Nephron (organoid): ENCODE measurements at regions not wholly inside any gene's neighbourhood (a gene's known extent, or its start where the extent isn't known, plus 50 kb on each side); places are given as distances from the start of the nearest gene placed in this dataset.

Experiments used
- H3K27ac Mint-ChIP-seq, 3 experiments: 2 replicates each; pipeline ENCODE4 v1.8.0; 2020; ENCODE audit warnings: mixed read lengths in 3 of 3, mild to moderate bottlenecking in 2 of 3, moderate library complexity in 1 of 3
- H3K27me3 Mint-ChIP-seq: 2 replicates; pipeline ENCODE4 v1.8.0; 2021; ENCODE audit warnings: low read depth, mild to moderate bottlenecking, moderate library complexity, mixed read lengths
- H3K36me3 Mint-ChIP-seq: 2 replicates; pipeline ENCODE4 v1.8.0; 2020; ENCODE audit warnings: low read depth, mixed read lengths
- H3K4me1 Mint-ChIP-seq: 2 replicates; pipeline ENCODE4 v1.8.0; 2020; ENCODE audit warnings: mixed read lengths
- H3K4me3 Mint-ChIP-seq, 3 experiments: 2 replicates each; pipeline ENCODE4 v1.8.0; 2020; ENCODE audit warnings: mild to moderate bottlenecking in 3 of 3, mixed read lengths in 3 of 3, moderate library complexity in 2 of 3
- H3K9me3 Mint-ChIP-seq: 2 replicates; pipeline ENCODE4 v1.8.0; 2020; ENCODE audit warnings: mixed read lengths
- TF ChIP-seq, protein P1 (sequence below), 3 experiments: fragments of 200-600 bp; sonication (generic); IDR thresholded peaks; one replicate each; pipeline ENCODE4 v1.5.0; 2021; ENCODE audit warnings: antibody characterized with exemption in 3 of 3; ENCODE audit not compliant: unreplicated experiment in 3 of 3

DNA sequence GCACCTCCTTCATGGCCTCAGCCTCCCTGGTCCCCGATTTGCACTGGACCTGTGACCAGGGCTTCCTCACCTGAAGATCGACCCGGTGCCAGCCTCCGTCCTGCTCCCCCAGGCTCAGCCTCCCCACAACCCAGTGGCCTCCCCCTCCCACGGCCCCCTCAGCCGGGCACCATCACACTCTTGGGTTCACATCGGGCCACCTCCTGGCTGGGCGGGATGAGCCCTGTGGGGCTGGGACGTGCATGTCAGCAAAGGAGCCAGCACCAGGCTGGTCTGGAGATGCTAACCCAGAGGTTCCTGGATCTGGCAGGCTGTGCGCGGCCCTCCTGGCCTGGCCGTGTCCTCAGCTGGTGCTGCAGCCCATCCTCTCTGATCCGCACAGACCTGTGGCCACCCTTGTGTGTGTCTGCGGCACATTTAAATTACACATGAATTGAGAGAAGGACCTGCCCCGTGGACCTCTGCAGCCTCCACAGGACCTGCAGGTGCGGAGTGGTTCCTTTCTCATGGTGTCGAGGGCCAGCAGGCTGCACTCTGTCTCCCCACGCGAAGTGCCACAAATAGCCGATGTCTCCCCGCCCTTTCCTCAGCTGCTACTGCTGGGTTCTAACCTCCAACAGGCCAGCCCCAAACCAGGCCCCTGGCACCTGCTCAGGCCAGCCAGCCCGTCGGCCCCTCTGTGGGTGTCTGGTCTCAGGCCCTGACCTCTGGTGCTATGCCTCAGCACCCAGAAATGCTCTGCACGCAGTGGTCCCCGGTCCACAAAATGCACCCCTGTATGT is 237.5 kb downstream of the ERMARD start:
- TF ChIP-seq, protein P1, sequence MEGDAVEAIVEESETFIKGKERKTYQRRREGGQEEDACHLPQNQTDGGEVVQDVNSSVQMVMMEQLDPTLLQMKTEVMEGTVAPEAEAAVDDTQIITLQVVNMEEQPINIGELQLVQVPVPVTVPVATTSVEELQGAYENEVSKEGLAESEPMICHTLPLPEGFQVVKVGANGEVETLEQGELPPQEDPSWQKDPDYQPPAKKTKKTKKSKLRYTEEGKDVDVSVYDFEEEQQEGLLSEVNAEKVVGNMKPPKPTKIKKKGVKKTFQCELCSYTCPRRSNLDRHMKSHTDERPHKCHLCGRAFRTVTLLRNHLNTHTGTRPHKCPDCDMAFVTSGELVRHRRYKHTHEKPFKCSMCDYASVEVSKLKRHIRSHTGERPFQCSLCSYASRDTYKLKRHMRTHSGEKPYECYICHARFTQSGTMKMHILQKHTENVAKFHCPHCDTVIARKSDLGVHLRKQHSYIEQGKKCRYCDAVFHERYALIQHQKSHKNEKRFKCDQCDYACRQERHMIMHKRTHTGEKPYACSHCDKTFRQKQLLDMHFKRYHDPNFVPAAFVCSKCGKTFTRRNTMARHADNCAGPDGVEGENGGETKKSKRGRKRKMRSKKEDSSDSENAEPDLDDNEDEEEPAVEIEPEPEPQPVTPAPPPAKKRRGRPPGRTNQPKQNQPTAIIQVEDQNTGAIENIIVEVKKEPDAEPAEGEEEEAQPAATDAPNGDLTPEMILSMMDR (IDR thresholded peaks at IDR 0.05; ENCODE audit: unreplicated experiment in 3 of 3) = no peak
- H3K27ac Mint-ChIP-seq = no peak overlapping the region
- peaks cover 9% of the 10 kb centered on the region for H3K27me3 Mint-ChIP-seq
- H3K36me3 Mint-ChIP-seq = no peaks in the 10 kb centered on the region
- peaks cover 7% of the 10 kb centered on the region for H3K4me1 Mint-ChIP-seq
- H3K9me3 Mint-ChIP-seq = no peaks in the 10 kb centered on the region
- H3K4me3 Mint-ChIP-seq = no peak overlapping the region

DNA sequence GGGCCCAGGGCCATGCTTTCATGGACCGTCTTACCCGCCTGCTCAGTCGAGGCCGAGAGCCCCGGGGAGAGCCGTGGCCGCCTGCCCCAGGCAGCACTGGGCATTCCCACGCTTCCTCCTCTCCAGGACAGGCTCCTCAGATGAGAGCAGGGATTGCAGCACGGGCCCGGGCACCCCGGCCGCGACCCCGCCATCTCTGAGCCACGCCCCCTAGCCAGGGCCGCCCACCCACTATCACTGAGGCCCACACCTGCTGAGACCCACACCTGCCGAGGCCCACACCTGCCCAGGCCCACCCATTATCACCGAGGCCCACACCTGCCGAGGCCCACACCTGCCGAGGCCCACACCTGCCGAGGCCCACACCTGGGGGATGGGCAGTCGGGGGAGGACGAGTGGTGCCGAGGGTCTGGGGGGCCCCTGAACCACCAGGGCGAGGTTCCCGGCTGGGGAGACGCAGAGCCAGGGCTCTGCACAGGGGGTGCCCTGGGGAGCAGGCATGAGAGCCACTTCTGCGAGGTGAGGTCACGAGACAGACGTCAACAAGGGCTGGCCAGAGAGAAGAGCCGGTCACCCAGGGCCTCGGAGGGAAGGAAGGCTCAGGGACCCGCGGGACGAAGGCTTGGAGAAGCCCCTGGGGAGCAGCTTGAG is 235.6 kb downstream of the ERMARD start:
- Mint-ChIP-seq H3K4me3 (no peak overlapping the region), H3K27ac (no peak overlapping the region), H3K9me3 (no peaks in the 10 kb centered on the region), H3K4me1 (peaks cover 7% of the 10 kb centered on the region), H3K27me3 (peaks cover 9% of the 10 kb centered on the region), H3K36me3 (no peaks in the 10 kb centered on the region)
- TF ChIP-seq, protein P1 (IDR thresholded peaks at IDR 0.05; ENCODE audit: unreplicated experiment in 3 of 3) = no peak

DNA sequence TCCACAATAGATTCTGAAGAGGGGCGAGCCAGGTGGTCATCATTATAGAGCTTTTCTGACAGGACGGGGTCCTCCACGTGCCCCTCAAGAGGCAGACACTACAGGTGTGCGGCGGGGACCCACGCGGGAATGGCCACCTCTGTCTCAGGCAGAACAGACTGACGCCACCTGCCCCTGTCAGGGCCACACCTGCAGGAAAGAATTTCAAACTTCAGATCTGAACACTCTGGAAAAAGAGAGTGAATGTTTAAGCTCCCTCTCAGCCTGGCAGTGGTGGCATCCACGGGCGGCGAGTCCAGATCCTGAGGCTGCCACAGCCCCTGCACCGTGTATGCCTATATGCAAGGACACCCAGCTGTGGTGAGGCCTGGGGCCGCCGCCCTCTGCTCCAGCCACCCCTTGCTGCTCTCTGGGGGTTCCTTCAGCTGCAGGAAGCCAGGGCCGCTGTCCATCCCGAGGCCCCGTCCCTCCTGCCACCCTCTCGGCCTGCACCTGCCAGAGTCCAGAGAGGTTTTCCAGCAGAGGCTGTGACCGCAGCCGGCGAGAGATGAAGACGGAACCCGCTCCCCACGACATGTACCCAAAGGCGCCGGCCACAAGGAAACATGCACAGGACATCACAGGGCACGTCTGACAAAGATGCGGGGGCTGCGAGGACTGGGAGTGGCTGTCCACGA is 234.9 kb downstream of the ERMARD start:
- no peak overlapping the region for H3K27ac Mint-ChIP-seq
- H3K27me3 Mint-ChIP-seq = peaks cover 11% of the 10 kb centered on the region
- TF ChIP-seq, protein P1 (IDR thresholded peaks at IDR 0.05; ENCODE audit: unreplicated experiment in 3 of 3) = no peak
- H3K4me3 Mint-ChIP-seq = no peak overlapping the region
- H3K9me3 Mint-ChIP-seq = no peaks in the 10 kb centered on the region
- H3K36me3 Mint-ChIP-seq = no peaks in the 10 kb centered on the region
- peaks cover 7% of the 10 kb centered on the region for H3K4me1 Mint-ChIP-seq

DNA sequence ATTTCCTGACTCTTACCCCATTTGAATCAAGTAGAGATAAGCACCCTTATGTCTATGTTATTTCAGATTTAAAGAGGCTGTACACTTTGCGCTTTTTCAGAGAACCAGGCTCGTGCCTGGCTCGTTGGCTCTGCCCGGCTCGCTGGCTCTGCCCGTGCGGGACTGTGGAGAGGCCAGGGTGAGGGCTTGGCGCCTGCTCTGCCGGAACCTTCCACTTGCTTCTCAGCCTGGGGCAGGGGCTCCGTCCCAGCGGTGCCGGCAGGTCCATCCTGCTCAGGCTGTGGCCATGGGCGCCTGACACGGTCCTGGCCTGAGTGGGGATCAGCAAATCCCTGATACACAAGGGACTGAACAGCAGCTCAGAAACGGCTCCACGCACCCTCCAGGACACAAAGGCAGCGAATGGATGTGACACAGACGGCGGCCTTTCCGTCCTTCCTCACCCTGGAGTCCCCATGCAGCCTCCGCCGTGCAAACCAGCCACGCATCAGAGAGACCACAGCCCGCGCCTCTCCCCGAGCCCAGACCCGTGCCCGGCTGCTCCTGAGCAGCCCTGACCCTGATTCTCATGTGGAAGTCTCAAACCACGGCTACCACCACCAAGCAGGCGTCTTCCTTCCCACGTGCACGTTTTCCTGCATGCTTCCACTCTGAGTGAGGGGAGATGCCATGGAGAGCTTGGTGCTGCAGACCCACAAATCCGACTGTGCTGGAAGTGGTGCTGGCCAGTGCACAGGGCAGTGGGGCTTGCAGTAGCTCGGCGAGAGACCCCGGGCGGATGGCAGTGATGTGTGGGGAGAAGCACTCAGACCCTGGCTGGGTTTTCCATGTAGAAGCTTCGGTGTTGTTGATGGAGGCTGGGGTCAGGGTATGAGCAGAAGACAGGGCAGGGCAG is 233.9 kb downstream of the ERMARD start:
- H3K4me3 Mint-ChIP-seq = no peak overlapping the region
- peaks cover 7% of the 10 kb centered on the region for H3K4me1 Mint-ChIP-seq
- H3K27me3 Mint-ChIP-seq = peaks cover 18% of the 10 kb centered on the region
- TF ChIP-seq, protein P1 (IDR thresholded peaks at IDR 0.05; ENCODE audit: unreplicated experiment in 3 of 3) = no peak
- H3K27ac Mint-ChIP-seq = no peak overlapping the region
- no peaks in the 10 kb centered on the region for H3K36me3 Mint-ChIP-seq
- no peaks in the 10 kb centered on the region for H3K9me3 Mint-ChIP-seq

DNA sequence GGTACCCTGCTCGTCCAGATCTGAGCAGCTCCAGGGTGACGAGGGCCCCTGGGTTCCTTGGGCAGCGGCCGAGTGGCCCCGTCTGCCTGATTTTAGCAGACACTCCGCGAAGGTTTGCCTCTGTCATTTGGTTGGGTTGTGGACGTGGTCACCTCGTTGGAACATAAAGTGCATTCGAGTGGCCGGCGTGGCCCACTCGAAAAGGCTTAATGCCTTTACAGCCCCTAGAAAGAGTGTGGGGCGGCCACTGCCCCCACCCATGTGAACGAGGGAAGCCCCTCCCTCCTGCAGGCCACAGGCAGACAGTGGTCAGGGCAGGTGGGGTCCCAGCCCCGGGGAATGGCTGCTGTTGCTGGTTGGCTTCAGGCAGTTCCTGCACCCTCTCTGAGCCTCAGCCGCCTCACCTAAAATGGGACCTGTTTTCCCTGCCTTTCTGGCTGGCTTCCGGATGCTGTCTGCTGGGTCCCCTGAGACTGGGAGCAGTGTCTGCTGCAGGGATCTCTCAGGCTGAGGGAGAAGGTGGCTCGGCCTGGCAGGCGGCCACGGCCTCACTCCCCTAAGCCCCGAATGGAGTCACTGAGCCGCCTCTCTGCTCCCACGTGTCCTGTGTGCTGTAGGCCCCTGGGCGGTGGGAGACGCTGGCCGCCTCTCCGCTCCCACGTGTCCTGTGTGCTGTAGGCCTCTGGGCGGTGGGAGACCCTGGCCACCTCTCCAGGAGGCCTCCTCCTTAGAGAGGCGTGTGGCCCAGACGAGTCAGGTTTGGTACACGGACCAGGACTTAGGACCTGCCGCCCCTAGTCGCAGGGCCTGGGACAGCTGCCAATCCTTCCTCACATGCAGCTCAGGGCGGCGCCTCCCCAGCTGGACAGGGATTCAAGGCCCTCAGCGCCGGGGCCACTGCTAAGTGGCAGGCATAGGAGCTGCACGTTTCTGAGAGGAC is 233.0 kb downstream of the ERMARD start:
- peaks cover 25% of the 10 kb centered on the region for H3K27me3 Mint-ChIP-seq
- no peaks in the 10 kb centered on the region for H3K36me3 Mint-ChIP-seq
- peaks cover 3% of the 10 kb centered on the region for H3K4me1 Mint-ChIP-seq
- H3K27ac Mint-ChIP-seq = no peak overlapping the region
- no peak overlapping the region for H3K4me3 Mint-ChIP-seq
- H3K9me3 Mint-ChIP-seq = no peaks in the 10 kb centered on the region
- TF ChIP-seq, protein P1 (IDR thresholded peaks at IDR 0.05; ENCODE audit: unreplicated experiment in 3 of 3) = no peak
